Left renal pelvis (tissue), 4 donors: ENCODE measurements at regions not wholly inside any gene's neighbourhood (a gene's known extent, or its start where the extent isn't known, plus 50 kb on each side); places are given as distances from the start of the nearest gene placed in this dataset.
A peak's percentile ranks its signal among the peaks of the same experiment; 100 is the strongest.
"Not testable (repeated sequence)": the region's sequence is repeated elsewhere in the genome, so short reads cannot be mapped to it uniquely, and the experiment has no call there.

Experiments used
- DNase-seq, 4 donors: peaks; one replicate each; pipeline ENCODE4 v3.0.0-alpha.2; 2013; ENCODE audit warnings: low read depth in 4 of 4, low spot score in 3 of 4

DNA sequence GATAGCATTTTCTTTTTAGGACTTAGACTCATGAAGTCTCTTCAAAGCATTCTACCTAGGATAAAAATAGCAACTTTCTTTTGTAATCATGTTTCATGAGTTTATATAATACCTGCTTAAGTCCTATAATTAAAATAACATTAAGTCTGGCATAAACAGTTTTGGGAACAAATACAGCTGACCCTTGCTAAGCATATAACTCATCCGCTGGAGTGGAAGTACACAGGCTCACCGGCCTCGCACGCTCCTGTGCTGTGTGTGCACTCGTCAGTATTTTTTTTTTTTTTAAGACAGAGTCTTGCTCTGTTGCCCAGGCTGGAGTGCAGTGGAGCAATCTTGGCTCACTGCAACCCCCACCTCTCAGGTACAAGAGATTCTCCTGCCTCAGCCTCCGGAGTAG, 221.8 kb downstream of the ADAMTS15 start:
- DNase-seq, result no peak

DNA sequence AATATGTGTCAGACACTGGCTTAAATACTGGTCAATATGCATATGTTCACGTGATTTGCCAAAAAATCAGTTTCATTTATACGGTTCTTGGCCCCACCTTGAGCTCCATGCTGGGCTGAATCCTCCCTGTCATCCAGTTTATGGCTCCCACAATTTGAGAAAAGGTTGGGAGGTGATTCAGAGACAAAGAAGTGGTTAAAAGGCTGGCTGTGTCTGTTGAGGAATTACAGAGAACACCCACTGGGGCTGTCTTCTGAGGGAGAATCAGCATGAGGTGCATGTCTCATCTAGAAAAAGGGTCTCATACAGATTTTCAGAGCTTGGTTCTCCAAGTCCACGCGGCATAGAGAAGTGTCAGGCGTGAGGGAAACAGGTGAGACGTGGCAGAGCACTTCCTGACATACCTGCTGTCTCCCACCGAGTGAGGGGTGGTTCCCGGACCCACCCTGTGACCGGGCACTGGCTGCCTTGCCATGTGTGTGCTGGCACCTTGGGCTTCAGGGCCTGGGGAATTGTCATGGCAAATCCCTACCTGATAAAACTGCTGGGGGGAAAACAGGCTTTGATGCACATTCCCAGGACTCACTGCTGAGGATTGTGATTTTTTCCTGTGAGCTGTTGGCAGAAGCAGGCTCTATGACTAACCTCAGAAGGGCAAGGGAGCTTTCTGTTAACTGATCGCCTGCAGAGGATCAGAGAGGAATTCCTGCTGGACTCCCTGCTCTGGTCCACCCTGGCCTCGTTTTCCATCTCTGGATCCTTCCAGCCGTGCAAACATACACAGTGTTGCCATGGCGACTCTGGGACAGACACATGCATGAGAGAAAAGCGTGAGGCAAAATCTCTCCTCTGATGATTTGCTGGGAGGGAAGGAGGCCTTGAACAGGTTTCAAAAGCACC, 223.6 kb downstream of the ADAMTS15 start:
- DNase-seq, result peak in 2 of 4 donors; percentile 61 to 71

DNA sequence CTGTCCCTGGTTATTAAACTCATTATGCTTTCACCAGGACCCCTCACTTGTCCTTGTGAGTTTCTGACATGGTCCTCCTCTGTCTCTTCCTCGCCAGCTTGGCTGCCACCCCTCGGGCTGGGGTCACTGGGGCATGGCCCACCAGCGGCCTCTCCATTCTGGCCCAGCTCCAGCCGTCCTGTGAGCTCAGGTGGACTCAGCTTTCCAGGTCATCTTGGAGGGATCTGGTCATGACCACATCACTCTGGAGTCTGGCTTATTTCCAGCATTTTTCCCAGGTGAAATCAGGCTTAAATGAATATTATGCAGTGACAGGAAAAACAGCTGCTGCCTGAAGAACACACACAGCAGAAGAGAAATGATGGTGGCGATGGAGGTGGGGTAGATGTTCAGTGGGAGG, 224.5 kb downstream of the ADAMTS15 start:
- no peak for DNase-seq

DNA sequence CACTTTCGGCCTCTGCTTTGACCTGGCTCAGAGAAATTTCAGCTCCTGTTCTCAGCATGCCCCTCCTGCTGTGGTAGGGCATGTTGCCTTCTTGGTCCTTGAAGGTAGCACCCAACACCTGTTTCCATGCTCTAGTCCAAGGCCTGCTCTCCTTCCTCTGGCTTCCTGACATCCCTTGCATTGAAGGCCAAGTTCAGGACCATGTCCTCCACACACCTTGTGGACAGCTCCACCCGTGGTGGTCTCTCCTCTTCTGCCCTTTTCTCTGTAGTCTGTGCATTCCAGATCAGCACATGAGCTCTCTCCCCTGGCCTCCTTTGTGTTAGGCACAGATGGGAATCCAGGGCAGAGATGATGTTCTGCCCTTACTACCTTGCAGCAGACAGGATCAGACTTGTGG, 225.3 kb downstream of the ADAMTS15 start:
- DNase-seq, result no peak

DNA sequence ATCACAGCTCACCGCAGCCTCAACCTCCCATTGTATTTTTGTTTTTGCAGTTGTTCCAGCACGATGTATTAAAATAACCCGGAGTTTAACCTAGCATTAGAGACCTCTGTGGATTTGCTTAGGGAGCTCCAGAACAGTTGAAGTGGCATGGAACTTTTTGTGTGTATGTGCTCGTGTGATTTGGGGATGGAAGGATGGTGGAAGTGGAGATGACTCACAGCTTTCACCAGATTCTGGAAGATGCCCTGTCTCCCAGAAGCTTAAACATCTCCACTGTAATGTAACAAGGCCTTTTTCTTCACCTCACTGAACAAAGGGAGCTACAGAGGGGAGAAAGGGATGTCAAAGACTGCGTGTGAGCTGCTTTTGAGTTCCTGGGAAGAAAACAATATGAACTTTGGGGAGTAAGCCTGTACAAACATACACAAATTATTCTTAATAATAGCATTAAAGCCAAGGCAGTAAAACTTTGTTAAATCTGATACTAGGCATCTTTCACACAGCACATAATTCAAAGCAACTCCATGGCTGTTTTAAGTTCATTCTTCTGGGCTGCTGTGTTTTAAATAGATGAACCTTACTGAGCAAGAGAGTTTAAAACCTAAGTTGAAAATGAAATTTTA, 226.4 kb downstream of the ADAMTS15 start:
- peak in 2 of 4 donors; percentile 56 to 60 for DNase-seq

DNA sequence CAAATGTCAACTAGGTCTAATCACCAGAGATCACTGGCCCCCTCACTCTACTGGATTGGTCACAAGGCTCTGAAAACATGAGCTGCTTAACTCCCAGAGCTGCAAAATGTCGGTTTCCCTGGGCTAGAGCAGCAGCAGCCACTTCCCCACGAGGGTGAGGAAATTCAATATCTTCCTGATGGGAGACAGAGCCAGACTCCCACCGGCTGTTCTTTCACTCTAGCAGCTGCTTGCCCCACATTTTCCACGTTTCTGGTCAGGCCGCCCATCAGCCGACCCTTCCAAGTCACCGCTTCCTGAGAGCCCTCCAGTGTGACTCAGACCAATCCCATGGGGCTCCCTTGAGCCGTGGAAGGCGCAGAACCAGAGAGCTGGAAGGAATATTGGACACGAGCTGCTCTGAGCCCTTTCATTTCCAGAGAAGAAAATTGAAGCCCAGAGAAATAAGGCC, 227.0 kb downstream of the ADAMTS15 start:
- peak in 1 of 4 donors; percentile 63 for DNase-seq

DNA sequence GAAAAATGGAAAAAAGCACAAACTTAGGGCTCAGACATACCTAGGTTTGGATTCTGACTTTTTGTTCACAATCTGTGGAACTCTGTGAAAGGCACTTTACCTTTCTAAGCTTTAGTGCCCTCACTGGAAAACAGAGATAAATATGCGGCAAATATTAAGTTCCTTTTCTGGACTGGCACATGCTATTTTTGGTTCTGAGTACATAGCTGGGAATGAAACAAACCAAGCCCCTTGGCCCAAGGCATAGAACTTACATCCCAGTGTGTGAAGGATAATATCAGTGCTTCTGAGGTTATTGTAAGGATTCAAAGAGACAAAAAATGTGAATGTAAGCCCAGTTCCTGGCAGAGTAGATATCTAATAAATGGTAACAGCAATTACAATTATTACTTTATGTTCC, 227.5 kb downstream of the ADAMTS15 start:
- DNase-seq, result no peak

DNA sequence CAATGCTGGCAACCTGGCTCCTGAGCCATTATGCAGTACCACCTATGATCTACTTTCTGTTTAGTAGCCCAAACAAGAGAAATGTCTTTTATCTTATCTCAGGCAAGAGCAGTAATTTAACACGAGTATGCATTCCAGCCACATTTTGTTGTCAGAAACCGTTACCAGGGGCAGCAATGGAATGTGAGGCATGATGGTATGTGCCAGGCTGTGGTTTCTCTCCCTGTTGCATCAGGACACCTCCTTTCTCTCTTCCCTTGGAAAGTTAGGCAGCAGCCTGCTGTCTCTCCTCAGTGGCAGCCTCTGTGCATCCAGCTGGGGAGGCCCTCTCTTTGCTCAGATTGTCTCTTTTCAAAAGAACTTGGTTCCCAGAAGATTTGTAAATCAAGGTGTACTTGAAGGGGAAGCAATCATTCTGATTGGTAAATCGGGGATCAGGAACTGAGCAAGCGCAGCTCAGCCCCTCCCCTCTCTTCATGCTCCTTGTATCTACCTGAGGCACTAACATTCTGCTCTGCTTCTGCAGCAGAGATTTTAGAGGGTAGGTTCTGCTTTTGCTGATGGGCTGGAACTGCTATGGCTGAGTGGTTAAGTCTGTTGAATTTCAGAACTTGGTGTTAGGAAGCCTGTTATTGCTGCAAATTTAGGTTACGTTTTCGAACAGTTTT, 229.2 kb downstream of the ADAMTS15 start:
- DNase-seq, result no peak

DNA sequence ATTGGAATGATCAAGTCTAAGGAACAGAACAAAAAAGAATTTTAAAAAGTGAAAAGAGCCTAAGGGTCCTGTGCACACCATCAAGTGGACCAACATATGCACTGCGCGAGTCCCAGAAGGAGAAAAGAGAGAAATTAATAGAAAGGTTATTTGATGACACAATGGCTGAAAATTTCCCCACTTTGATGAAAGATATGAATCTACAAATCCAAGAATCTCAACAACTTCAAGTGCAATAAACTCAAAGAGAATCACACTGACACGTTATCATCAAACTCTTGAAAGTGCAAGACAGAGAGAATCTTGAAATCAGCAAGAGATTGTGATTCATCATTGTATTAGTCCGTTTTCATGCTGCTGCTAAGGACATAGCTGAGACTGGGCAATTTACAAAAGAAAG, 230.8 kb downstream of the ADAMTS15 start:
- DNase-seq, result no peak

DNA sequence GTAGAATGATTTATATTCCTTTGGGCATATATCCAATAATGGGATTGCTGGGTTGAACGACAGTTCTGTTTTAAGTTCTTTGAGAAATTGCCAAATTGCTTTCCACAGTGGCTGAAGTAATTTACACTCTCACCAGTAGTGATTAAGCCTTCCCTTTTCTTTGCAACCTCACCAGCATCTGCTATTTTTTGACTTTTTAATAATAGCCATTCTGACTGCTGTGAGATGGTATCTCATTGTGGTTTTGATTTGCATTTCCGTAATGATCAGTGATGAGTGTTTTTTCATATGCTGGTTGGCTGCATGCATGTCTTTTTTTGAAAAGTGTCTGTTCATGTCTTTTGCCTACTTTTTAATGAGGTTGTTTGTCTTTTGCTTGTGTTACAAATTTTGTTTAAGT, 233.8 kb downstream of the SNX19 start:
- not testable (repeated sequence) for DNase-seq

DNA sequence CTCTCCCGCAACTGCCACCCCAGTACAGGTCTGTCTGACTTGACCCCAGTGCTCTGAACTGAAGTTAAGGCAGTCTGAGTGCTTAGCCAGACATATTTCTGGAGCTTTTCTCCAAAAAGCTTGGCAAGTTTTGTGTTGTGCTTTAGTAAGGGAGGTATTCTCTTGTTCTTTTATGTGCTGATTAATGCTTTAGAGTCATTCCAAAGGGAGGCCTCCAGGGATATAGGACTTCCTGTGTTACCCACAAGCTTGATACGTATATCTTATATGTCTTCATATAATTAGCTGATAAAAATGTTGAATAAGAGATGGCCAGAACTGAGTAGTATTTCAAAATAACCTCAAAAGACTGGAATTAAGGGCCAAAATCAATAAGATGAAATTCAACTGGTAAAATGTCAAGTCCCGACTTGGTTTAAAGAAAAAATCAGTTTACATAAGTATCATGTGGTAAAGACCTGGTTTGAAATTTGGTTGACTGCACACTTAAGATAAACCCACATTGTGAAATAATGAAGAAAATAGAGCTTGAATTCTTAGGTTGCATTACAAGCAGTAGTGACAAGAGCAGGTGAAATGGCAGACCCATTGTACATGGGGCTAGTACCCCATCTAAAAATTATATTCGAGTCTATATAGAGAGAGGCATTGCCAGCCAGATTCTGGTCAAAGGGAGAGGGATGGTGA, 226.9 kb downstream of the SNX19 start:
- no peak for DNase-seq

DNA sequence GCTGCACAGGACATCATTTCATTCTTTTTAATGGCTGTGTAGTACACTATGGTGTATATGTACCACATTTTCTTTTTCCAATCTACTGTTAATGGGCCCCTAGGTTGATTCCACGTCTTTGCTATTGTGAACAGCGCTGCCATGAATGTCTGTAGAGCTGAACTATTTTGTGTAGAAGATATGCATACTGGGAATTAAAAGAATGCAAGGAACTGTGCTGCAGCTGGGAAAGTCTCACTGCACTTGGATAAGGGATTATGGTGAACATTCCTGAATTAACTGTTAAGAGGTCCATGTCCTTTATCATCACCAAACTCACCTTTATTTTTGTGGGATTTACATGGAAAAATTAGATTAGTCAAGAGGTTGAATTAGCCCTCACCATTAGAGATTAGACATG, 224.7 kb downstream of the SNX19 start:
- no peak for DNase-seq

DNA sequence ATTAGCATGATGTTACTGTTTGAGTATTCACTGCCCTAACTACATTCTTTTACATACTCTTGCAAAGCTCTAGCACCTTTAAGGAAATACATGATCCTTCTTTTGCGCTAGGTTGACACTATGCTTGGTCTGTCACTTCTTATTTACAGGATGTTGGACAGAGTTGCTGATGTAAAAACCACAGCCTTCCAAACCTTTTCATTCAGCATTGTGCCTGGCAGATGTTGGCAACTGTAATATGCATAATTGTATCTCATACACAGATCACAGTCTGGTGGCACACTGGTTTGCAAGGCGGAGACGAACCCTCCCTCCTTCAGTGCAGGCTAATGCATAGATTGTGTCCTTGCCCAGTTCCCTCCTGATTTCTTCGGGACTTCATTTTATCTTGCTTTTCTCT, 224.1 kb downstream of the SNX19 start:
- DNase-seq, result no peak

DNA sequence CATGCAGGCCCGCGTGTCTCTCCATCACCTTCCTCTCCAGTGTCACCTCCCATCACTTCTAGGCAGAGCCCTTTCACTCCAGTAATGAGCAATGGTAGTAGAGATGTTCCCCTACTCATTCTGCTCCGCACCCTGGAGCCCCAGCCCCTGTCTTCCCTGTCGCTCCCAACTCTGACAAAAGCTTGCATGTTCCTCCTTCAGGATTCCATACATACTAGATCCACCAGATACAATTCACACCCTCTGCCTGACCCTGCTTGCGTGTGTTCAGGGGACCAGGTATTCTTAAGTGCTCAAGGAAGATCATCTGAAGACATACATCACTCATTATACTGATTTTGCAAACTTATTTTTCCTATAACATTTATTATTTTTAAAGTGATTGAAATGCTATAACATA, 222.7 kb downstream of the SNX19 start:
- DNase-seq, result no peak

DNA sequence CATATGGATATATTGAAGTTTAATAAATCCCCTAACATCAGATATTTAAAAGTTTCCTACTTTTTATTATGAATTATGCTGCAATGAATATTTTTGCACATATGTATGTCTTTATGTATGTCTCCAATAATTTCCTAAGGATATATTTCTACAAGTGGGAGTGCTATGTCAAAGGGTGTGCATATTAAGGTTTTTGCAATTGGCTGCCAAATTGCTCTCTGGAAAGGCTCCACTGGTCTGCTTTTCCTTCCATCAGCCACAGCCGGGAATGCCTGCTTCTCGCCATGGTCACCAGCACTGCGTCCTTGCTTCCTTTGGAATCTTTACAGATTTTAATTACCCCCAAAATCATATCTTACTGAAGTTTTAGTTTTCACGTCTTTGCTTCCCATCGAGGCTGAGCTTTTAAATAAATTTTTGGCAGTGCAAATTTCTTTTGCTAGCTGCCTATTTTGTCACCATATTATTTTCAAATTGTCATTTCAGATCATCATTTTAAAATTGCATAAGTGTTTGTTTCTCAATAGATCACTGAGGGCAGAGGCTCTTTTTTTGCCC, 221.7 kb downstream of the SNX19 start:
- DNase-seq, result no peak

DNA sequence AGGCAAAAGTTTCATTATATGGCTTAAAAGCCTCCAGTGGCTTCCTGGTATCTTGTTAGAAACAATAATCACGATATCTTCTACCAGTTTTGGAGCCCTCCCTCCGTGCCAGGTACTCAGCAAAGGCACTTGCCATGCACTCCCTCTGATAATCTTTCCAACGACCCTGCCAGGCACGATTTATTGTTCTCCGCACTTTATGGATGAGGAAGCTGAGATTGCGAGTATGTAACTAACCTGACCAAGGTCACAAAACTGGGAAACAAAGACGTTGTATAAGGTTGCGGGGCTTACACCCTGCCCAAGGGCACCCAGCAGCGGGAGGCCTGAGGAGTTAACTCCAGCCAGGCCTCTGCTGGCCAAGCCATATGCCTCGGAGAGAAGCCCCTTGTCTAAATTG, 218.1 kb downstream of the SNX19 start:
- DNase-seq, result no peak

DNA sequence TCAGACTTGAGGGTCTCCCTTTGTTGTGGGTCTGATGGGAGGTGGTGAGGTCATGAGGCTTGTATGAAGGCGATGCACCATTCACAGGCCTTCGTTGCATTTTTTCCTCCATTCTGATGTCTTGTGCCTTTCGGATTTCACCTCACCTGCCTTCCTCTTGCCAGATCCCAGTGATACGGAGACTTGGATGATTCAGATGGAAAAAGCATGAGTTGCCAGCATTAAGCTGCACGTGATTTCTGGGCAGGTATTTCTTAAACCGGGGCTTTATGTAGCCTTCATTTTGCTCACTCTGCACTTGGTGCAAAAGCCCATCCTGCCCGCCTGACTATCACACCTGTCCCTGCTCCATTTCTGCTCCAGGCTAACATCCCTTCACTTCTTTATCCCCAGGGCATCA, 216.7 kb downstream of the SNX19 start:
- DNase-seq, result no peak

DNA sequence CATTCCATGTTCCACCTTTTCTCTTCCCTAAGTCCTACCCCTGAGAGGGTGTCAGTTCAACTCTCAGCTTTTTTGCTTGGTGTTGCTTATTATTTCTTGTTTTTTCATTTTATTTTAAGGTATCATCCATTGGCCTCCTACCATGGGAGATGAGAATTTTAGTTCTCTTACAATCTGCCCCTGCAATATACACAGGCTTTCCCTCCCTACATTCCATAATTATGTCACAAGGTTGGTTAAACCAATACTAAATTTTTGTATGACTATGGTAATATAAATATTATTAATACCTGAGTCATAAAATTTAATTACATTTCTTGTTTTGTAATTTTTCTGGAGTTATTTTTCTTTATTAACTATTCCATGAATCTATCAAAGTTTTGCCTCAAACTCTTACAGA, 216.2 kb downstream of the SNX19 start:
- DNase-seq, result no peak

DNA sequence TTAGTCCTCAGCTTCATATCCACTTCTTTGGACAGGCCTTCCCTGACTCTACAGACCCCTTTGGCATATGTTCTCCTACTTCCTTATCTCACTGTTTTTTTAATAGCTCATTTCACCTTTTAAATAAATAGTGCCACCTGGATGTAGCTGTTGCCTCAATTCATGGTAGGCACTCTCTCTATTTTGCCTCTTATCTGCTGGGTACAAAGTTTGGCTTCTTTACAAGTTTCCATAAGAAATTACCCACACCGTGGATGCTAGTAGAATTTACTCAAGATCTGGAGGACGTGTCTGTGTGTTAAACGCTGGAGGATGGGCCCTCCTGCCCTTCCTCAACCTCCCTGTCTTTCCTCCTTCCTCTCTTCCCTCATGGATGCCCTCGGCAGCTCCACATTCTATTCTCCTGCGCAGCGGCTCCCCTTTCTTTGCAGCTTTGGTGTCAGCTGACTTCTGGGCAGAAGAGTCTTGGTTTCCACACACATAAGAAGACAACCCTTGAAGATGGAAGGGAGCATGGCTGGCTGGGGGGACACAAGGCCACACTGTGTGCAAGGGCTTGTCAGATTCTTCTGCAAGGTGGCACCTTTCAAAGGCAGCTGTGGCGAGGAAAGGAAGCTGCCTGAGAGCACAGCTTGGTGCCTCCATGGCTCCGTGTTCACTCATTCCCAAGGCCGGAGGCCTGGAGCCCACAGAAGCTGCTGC, 212.6 kb downstream of the SNX19 start:
- no peak for DNase-seq
